ENCODE measurements at regions not wholly inside any gene's neighbourhood (a gene's known extent, or its start where the extent isn't known, plus 50 kb on each side); places are given as distances from the start of the nearest gene placed in this dataset.

- Histone ChIP-seq H3K4me1 (replicated peaks) (no peaks in the 10 kb centered on the region), H3K36me3 (no peaks in the 10 kb centered on the region), H3K27me3 (replicated peaks; ENCODE audit: insufficient read depth) (no peaks in the 10 kb centered on the region), H3K9me3 (no peaks in the 10 kb centered on the region), H3K27ac (no peak overlapping the region), H3K4me3 (no peak overlapping the region)
- DNase-seq (ENCODE audit: low spot score), result no peak
- intact Hi-C loops (cut with DNase I), result no loop called here
- 90% methylated on average over 2 of the region's 3 CpGs for WGBS
- TF ChIP-seq POLR2A (IDR thresholded peaks at IDR 0.05) (no peak), CTCF (IDR thresholded peaks at IDR 0.05) (no peak), POLR2AphosphoS5 (IDR thresholded peaks at IDR 0.05) (no peak)
Observed at GRCh38 chr3:28958656-28959055, 322.2 kb upstream of the RBMS3 start.

- Histone ChIP-seq H3K4me3 (no peak overlapping the region), H3K36me3 (no peaks in the 10 kb centered on the region), H3K4me1 (replicated peaks) (no peaks in the 10 kb centered on the region), H3K9me3 (no peaks in the 10 kb centered on the region), H3K27me3 (replicated peaks; ENCODE audit: insufficient read depth) (no peaks in the 10 kb centered on the region), H3K27ac (no peak overlapping the region)
- intact Hi-C loops (cut with DNase I), result no loop called here
- no peak for TF ChIP-seq POLR2AphosphoS5 (IDR thresholded peaks at IDR 0.05)
- no peak for TF ChIP-seq CTCF (IDR thresholded peaks at IDR 0.05)
- no peak for TF ChIP-seq POLR2A (IDR thresholded peaks at IDR 0.05)
- no peak for DNase-seq (ENCODE audit: low spot score)
- WGBS, result 70% methylated on average over 3 of the region's 3 CpGs
Observed at GRCh38 chr3:28971156-28971555, 309.7 kb upstream of the RBMS3 start.

GRCh38 chr3:28972921-28973320, 307.9 kb upstream of the RBMS3 start:
- TF ChIP-seq CTCF (IDR thresholded peaks at IDR 0.05) (no peak), POLR2AphosphoS5 (IDR thresholded peaks at IDR 0.05) (no peak), POLR2A (IDR thresholded peaks at IDR 0.05) (no peak)
- WGBS, result 73% methylated on average over 3 of the region's 3 CpGs
- H3K27me3 ChIP-seq (replicated peaks; ENCODE audit: insufficient read depth), result no peaks in the 10 kb centered on the region
- no peaks in the 10 kb centered on the region for H3K4me1 ChIP-seq (replicated peaks)
- no peak overlapping the region for H3K27ac ChIP-seq
- H3K4me3 ChIP-seq, result no peak overlapping the region
- no peaks in the 10 kb centered on the region for H3K9me3 ChIP-seq
- DNase-seq (ENCODE audit: low spot score), result no peak
- H3K36me3 ChIP-seq, result no peaks in the 10 kb centered on the region
- intact Hi-C loops (cut with DNase I), result no loop called here

GRCh38 chr3:28973609-28974008, 307.3 kb upstream of the RBMS3 start:
- H3K27me3 ChIP-seq (replicated peaks; ENCODE audit: insufficient read depth), result no peaks in the 10 kb centered on the region
- no peak overlapping the region for H3K27ac ChIP-seq
- no peak overlapping the region for H3K4me3 ChIP-seq
- no peak for DNase-seq (ENCODE audit: low spot score)
- intact Hi-C loops (cut with DNase I), result no loop called here
- H3K36me3 ChIP-seq, result no peaks in the 10 kb centered on the region
- no peaks in the 10 kb centered on the region for H3K9me3 ChIP-seq
- H3K4me1 ChIP-seq (replicated peaks), result no peaks in the 10 kb centered on the region
- TF ChIP-seq POLR2A (IDR thresholded peaks at IDR 0.05) (no peak), CTCF (IDR thresholded peaks at IDR 0.05) (no peak), POLR2AphosphoS5 (IDR thresholded peaks at IDR 0.05) (no peak)

GRCh38 chr3:28978092-28978491, 302.8 kb upstream of the RBMS3 start:
- Histone ChIP-seq H3K27ac (no peak overlapping the region), H3K4me3 (no peak overlapping the region), H3K4me1 (replicated peaks) (no peaks in the 10 kb centered on the region), H3K36me3 (no peaks in the 10 kb centered on the region), H3K9me3 (no peaks in the 10 kb centered on the region), H3K27me3 (replicated peaks; ENCODE audit: insufficient read depth) (no peaks in the 10 kb centered on the region)
- DNase-seq (ENCODE audit: low spot score), result no peak
- 57% methylated on average over 3 of the region's 3 CpGs for WGBS
- TF ChIP-seq CTCF (IDR thresholded peaks at IDR 0.05) (no peak), POLR2A (IDR thresholded peaks at IDR 0.05) (no peak), POLR2AphosphoS5 (IDR thresholded peaks at IDR 0.05) (no peak)
- intact Hi-C loops (cut with DNase I), result no loop called here
